ENCODE measurements at regions not wholly inside any gene's neighbourhood (a gene's known extent, or its start where the extent isn't known, plus 50 kb on each side); places are given as distances from the start of the nearest gene placed in this dataset.

DNA sequence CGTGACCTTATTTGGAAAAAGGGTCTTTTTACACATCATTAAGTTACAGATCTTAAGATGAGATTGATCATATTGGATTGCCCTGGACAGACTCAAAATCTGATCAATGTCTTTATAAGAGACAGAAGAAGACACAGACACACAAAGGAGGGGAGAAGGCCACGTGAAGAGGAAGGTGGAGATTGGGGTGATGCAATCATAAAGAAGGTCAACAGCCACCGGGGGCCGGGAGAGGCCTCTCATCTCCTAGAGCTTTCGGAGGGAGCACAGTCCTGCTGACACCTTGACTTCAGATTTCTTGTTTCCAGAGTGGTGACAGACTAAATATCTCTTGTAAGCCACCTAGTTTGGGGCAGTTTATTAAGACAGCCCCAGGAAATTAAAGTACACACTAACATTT is 204.6 kb upstream of the CSF3R start:
- TF ChIP-seq GATA1 (IDR thresholded peaks at IDR 0.05; ENCODE audit: low read depth, low read length) (no peak), POLR2A (IDR thresholded peaks at IDR 0.05; ENCODE audit: low read length) (no peak)
- no peak for DNase-seq

GRCh38 chr1:36675931-36676562 is 193.3 kb upstream of the CSF3R start:
- TF ChIP-seq GATA1 (IDR thresholded peaks at IDR 0.05; ENCODE audit: low read depth, low read length) (no peak), POLR2A (IDR thresholded peaks at IDR 0.05; ENCODE audit: low read length) (no peak)
- no peak for DNase-seq

DNA sequence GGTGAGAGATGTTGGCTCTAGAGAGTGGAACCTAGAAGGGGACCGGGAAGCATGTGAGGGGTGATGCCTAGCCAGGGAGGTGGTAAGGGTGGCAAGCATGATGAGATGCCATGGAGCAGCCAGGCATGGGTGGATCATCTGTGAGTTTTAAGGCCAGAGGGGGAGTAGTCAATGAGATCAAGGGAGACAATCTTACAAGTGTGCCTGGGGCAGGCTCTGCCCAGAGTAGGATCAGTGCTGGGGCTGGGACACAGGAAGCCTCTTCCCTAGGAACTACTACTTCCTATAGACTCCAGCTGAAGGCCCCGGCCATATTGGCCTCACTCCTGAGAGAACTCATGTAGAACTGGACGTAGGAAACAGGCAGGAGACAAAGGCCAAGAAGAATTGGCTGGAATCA is 192.4 kb upstream of the CSF3R start:
- no peak for DNase-seq
- TF ChIP-seq POLR2A (IDR thresholded peaks at IDR 0.05; ENCODE audit: low read length) (no peak), GATA1 (IDR thresholded peaks at IDR 0.05; ENCODE audit: low read depth, low read length) (no peak)

- no peak for DNase-seq
- no peak for TF ChIP-seq GATA1 (IDR thresholded peaks at IDR 0.05; ENCODE audit: low read depth, low read length)
- TF ChIP-seq POLR2A (IDR thresholded peaks at IDR 0.05; ENCODE audit: low read length) = no peak
Observed at GRCh38 chr1:36673202-36673601, 190.5 kb upstream of the CSF3R start.

GRCh38 chr1:36669262-36669661 is 186.5 kb upstream of the CSF3R start:
- DNase-seq = no peak
- TF ChIP-seq POLR2A (IDR thresholded peaks at IDR 0.05; ENCODE audit: low read length) (no peak), GATA1 (IDR thresholded peaks at IDR 0.05; ENCODE audit: low read depth, low read length) (no peak)

GRCh38 chr1:36667836-36668235 is 185.1 kb upstream of the CSF3R start:
- TF ChIP-seq GATA1 (IDR thresholded peaks at IDR 0.05; ENCODE audit: low read depth, low read length) (no peak), POLR2A (IDR thresholded peaks at IDR 0.05; ENCODE audit: low read length) (no peak)
- DNase-seq = no peak

GRCh38 chr1:36667256-36667655 is 184.5 kb upstream of the CSF3R start:
- TF ChIP-seq POLR2A (IDR thresholded peaks at IDR 0.05; ENCODE audit: low read length) (no peak), GATA1 (IDR thresholded peaks at IDR 0.05; ENCODE audit: low read depth, low read length) (no peak)
- no peak for DNase-seq

- no peak for DNase-seq
- TF ChIP-seq POLR2A (IDR thresholded peaks at IDR 0.05; ENCODE audit: low read length) (no peak), GATA1 (IDR thresholded peaks at IDR 0.05; ENCODE audit: low read depth, low read length) (no peak)
Observed at GRCh38 chr1:36665478-36666080, 182.9 kb upstream of the CSF3R start.

DNA sequence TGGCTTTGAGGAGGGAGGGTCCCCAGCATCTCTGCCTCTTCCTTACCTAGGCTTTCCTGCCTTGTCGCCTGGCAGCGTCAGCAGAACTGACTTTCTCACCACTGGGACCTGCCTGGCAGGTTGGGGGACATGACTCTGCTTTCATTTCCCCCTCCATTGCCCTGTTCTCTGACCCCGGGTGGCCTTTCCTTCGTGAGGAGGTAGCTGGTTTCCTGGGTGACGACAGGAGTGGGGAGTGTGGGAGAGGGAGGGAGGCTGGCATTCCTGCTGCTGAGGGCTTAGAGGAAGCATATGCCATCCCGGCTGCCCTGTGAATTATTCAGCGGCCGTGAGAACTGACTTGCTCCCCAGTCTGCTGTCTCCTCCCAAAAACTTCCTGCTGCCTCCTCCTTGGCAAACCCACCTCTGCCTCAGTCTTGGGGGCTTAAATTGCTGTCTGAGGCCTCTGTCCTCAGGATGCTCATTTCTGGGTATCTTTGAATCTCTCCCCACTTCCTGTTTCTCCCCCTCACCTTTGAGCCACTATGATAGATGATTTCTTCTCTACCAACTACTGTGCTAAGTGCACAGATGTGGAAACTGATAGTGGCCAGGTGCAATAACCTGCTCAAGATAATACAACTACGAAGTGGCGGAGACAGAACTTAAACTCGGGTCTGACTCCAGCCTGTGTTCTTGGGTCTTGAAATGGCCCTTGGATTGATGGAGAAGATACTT is 182.0 kb upstream of the CSF3R start:
- TF ChIP-seq GATA1 (IDR thresholded peaks at IDR 0.05; ENCODE audit: low read depth, low read length) (no peak), POLR2A (IDR thresholded peaks at IDR 0.05; ENCODE audit: low read length) (no peak)
- DNase-seq = no peak

GRCh38 chr1:36663772-36664430 is 181.2 kb upstream of the CSF3R start:
- no peak for TF ChIP-seq POLR2A (IDR thresholded peaks at IDR 0.05; ENCODE audit: low read length)
- TF ChIP-seq GATA1 (IDR thresholded peaks at IDR 0.05; ENCODE audit: low read depth, low read length) = no peak
- DNase-seq = no peak

GRCh38 chr1:36658838-36659237 is 176.1 kb upstream of the CSF3R start:
- TF ChIP-seq GATA1 (IDR thresholded peaks at IDR 0.05; ENCODE audit: low read depth, low read length) (no peak), POLR2A (IDR thresholded peaks at IDR 0.05; ENCODE audit: low read length) (no peak)
- no peak for DNase-seq

DNA sequence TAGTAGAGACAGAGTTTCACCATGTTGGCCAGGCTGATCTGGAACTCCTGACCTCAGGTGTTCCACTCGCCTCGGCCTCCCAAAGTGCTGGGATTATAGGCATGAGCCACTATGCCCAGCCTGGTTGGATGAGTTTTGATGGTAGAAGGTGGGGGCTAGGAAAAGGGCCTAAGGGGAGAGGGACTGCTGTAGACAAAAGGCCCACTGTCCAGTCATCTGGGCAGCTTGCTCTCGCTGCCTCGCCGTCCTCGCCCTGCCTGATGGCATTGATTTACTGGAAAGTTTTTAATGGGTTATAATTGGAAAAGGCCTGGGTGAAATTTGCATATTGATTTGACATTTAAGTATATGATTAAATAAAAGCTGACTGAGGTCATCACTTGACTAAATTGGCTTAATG is 175.1 kb upstream of the CSF3R start:
- DNase-seq = no peak
- TF ChIP-seq GATA1 (IDR thresholded peaks at IDR 0.05; ENCODE audit: low read depth, low read length) = no peak
- TF ChIP-seq POLR2A (IDR thresholded peaks at IDR 0.05; ENCODE audit: low read length) = no peak

GRCh38 chr1:36656838-36657237 is 174.1 kb upstream of the CSF3R start:
- no peak for DNase-seq
- no peak for TF ChIP-seq POLR2A (IDR thresholded peaks at IDR 0.05; ENCODE audit: low read length)
- TF ChIP-seq GATA1 (IDR thresholded peaks at IDR 0.05; ENCODE audit: low read depth, low read length) = no peak

- no peak for DNase-seq
- TF ChIP-seq GATA1 (IDR thresholded peaks at IDR 0.05; ENCODE audit: low read depth, low read length) = no peak
- no peak for TF ChIP-seq POLR2A (IDR thresholded peaks at IDR 0.05; ENCODE audit: low read length)
Observed at GRCh38 chr1:36656271-36656670, 173.6 kb upstream of the CSF3R start.

Data from erythroblast (primary cell).